ENCODE measurements at regions not wholly inside any gene's neighbourhood (a gene's known extent, or its start where the extent isn't known, plus 50 kb on each side); places are given as distances from the start of the nearest gene placed in this dataset.

- no peak for TF ChIP-seq CTCF (IDR thresholded peaks at IDR 0.05; ENCODE audit: insufficient read depth, low read length)
- DNase-seq (ENCODE audit: low read depth): no peak
- H3K4me3 ChIP-seq (ENCODE audit: low read depth, low read length): no peak overlapping the region
These were observed 380.4 kb downstream of the RAPGEF2 start for GRCh38 chr4:159483110-159483781.

- DNase-seq (ENCODE audit: low read depth): no peak
- H3K4me3 ChIP-seq (ENCODE audit: low read depth, low read length): no peak overlapping the region
- no peak for TF ChIP-seq CTCF (IDR thresholded peaks at IDR 0.05; ENCODE audit: insufficient read depth, low read length)
These were observed 381.2 kb downstream of the RAPGEF2 start for GRCh38 chr4:159483782-159484741.

GRCh38 chr4:159484864-159485263 lies 382.0 kb downstream of the RAPGEF2 start:
- DNase-seq (ENCODE audit: low read depth): peak; percentile 14
- H3K4me3 ChIP-seq (ENCODE audit: low read depth, low read length): no peak overlapping the region
- no peak for TF ChIP-seq CTCF (IDR thresholded peaks at IDR 0.05; ENCODE audit: insufficient read depth, low read length)

- no peak overlapping the region for H3K4me3 ChIP-seq (ENCODE audit: low read depth, low read length)
- peak; percentile 84 for TF ChIP-seq CTCF (IDR thresholded peaks at IDR 0.05; ENCODE audit: insufficient read depth, low read length)
These were observed 384.4 kb downstream of the RAPGEF2 start for GRCh38 chr4:159487284-159487747.

GRCh38 chr4:159489646-159490045 lies 386.8 kb downstream of the RAPGEF2 start:
- no peak for TF ChIP-seq CTCF (IDR thresholded peaks at IDR 0.05; ENCODE audit: insufficient read depth, low read length)
- no peak overlapping the region for H3K4me3 ChIP-seq (ENCODE audit: low read depth, low read length)
- DNase-seq (ENCODE audit: low read depth): no peak

More at GRCh38 chr4:159487284-159487747, 384.4 kb downstream of the RAPGEF2 start:
- peak; percentile 82 for DNase-seq (ENCODE audit: low read depth)

GRCh38 chr4:159495515-159496236 lies 392.8 kb downstream of the RAPGEF2 start:
- H3K4me3 ChIP-seq (ENCODE audit: low read depth, low read length): no peak overlapping the region
- TF ChIP-seq CTCF (IDR thresholded peaks at IDR 0.05; ENCODE audit: insufficient read depth, low read length): no peak
- DNase-seq (ENCODE audit: low read depth): no peak

Measured in fibroblast of the aortic adventitia (primary cell).